Vagina (tissue), 2 donors: ENCODE measurements at regions not wholly inside any gene's neighbourhood (a gene's known extent, or its start where the extent isn't known, plus 50 kb on each side); places are given as distances from the start of the nearest gene placed in this dataset.

Source experiments
- DNase-seq, 2 donors: peaks; one replicate each; pipeline ENCODE4 v3.0.0-alpha.2; 2017; ENCODE audit errors: extremely low spot score in 2 of 2
- H3K27ac ChIP-seq: fragments of 200-600 bp; sonication (generic); one replicate; pipeline ENCODE4 v1.5.1; 2019
- H3K27me3 ChIP-seq: fragments of 200-600 bp; sonication (generic); one replicate; pipeline ENCODE4 v1.5.1; 2019
- H3K36me3 ChIP-seq, 2 donors: fragments of 200-600 bp; sonication (generic); one replicate each; pipeline ENCODE4 v1.5.1; 2017 to 2019
- H3K4me1 ChIP-seq: fragments of 200-600 bp; sonication (generic); one replicate; pipeline ENCODE4 v1.5.1; 2019
- H3K4me3 ChIP-seq, 2 donors: fragments of 200-600 bp; sonication (generic); 1 replicate in 1 of 2; 2 replicates in 1 of 2; pipeline ENCODE4 v1.5.1; 2016 to 2019
- H3K9me3 ChIP-seq: fragments of 200-600 bp; sonication (generic); one replicate; pipeline ENCODE4 v1.5.1; 2019
- POLR2A ChIP-seq, 2 donors: fragments of 450-650 bp; IDR thresholded peaks; one replicate each; pipeline ENCODE4 v1.6.1; 2017; ENCODE audit warnings: antibody characterized with exemption in 2 of 2, mild to moderate bottlenecking in 2 of 2, moderate library complexity in 2 of 2
- POLR2AphosphoS5 ChIP-seq, 2 donors: sonication (generic); formaldehyde crosslinking; IDR thresholded peaks; one replicate each; pipeline ENCODE4 v1.9.0; 2017; ENCODE audit warnings: antibody characterized with exemption in 2 of 2, mild to moderate bottlenecking in 2 of 2, low read depth in 1 of 2; ENCODE audit not compliant: insufficient read depth in 1 of 2
- intact Hi-C: fragments of 100-400 bp; cut with DNase I; formaldehyde crosslinking; loops from one replicate; pipeline ENCODE4 v1.15.1; 2023
- TF ChIP-seq, protein P1 (sequence below), 3 experiments: fragments of 450-650 bp in 2 of 3; fragments of 200-600 bp in 1 of 3; sonication (generic) in 1 of 3; IDR thresholded peaks; one replicate each; pipeline ENCODE4 v1.5.1; 2017 to 2019; ENCODE audit warnings: antibody characterized with exemption in 3 of 3, mild to moderate bottlenecking in 2 of 3, moderate library complexity in 2 of 3

DNA sequence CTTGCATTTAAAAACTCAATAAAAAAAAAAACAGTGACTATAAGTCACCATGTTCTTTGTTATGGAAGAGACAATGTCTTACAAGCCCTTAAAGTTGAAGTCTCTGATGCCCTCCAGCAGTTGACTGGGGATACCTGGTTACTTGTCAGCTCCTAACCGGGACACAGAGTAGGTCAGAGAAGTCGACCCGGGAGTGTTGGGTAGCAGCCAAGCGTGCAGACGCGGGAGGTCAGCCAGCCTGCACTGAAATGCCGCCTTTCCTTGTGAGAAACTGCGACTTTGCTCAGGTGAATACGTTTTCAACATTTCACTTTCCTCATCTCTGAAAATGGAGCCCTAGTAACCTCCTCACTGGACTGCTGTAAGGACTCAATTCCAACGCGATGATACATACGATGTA, 81.8 kb downstream of the F11 start:
- TF ChIP-seq POLR2A (IDR thresholded peaks at IDR 0.05) (no peak), POLR2AphosphoS5 (IDR thresholded peaks at IDR 0.05; ENCODE audit: insufficient read depth in 1 of 2, low read depth in 1 of 2) (no peak)
- TF ChIP-seq, protein P1, sequence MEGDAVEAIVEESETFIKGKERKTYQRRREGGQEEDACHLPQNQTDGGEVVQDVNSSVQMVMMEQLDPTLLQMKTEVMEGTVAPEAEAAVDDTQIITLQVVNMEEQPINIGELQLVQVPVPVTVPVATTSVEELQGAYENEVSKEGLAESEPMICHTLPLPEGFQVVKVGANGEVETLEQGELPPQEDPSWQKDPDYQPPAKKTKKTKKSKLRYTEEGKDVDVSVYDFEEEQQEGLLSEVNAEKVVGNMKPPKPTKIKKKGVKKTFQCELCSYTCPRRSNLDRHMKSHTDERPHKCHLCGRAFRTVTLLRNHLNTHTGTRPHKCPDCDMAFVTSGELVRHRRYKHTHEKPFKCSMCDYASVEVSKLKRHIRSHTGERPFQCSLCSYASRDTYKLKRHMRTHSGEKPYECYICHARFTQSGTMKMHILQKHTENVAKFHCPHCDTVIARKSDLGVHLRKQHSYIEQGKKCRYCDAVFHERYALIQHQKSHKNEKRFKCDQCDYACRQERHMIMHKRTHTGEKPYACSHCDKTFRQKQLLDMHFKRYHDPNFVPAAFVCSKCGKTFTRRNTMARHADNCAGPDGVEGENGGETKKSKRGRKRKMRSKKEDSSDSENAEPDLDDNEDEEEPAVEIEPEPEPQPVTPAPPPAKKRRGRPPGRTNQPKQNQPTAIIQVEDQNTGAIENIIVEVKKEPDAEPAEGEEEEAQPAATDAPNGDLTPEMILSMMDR (IDR thresholded peaks at IDR 0.05): no peak
- H3K36me3 ChIP-seq: no peaks in the 10 kb centered on the region
- H3K27me3 ChIP-seq: no peaks in the 10 kb centered on the region
- H3K4me1 ChIP-seq: no peaks in the 10 kb centered on the region
- no peak for DNase-seq
- H3K9me3 ChIP-seq: no peaks in the 10 kb centered on the region
- no peak overlapping the region for H3K4me3 ChIP-seq
- H3K27ac ChIP-seq: no peak overlapping the region
- intact Hi-C loops: no loop called here

DNA sequence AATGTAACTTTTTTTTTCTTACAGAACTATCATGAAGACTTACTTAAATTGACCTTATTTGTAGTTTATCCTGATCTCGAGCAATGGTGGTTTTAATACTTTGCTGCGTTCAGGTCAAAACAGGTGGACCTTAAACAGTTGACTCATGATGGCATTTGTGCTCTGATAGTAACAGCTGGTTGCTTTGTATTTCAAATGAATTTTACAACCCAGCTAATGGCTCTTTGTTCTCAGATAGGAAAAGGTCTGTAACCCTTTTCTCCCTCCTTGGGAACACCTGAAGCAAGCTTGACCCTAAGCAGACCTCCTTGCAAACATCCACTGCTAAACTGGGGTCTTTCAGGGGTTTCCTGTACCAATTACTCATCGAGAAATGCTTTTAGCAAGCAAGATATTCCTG, 79.2 kb downstream of the F11 start:
- no peaks in the 10 kb centered on the region for H3K27me3 ChIP-seq

DNA sequence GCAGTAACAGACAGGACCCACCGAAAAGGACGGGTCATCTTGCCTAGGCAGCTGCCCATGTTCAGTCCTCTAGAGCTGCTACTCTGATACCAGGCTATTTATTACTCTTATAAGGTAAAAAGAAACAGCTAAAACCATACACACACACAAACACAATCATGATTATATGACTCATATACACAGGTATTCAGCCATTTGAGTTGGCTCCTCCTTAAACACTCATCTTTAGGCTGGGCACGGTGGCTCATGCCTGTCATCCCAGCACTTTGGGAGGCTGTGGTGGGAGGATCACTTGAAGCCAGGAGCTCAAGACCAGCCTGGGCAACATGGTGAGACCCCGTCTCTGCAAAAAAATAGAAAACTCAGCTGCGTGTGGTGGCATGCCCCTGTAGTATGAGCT, 76.6 kb downstream of the F11 start:
- intact Hi-C loops: no loop called here
- no peak for DNase-seq
- no peak overlapping the region for H3K4me3 ChIP-seq
- H3K4me1 ChIP-seq: no peaks in the 10 kb centered on the region
- H3K27ac ChIP-seq: no peak overlapping the region
- no peaks in the 10 kb centered on the region for H3K36me3 ChIP-seq
- no peaks in the 10 kb centered on the region for H3K27me3 ChIP-seq
- TF ChIP-seq, protein P1 (IDR thresholded peaks at IDR 0.05): no peak
- TF ChIP-seq POLR2A (IDR thresholded peaks at IDR 0.05): no peak
- TF ChIP-seq POLR2AphosphoS5 (IDR thresholded peaks at IDR 0.05; ENCODE audit: insufficient read depth in 1 of 2, low read depth in 1 of 2): no peak
- no peaks in the 10 kb centered on the region for H3K9me3 ChIP-seq

More for the DNA sequence above, 79.2 kb downstream of the F11 start:
- Histone ChIP-seq H3K4me1 (no peaks in the 10 kb centered on the region), H3K36me3 (no peaks in the 10 kb centered on the region), H3K9me3 (no peaks in the 10 kb centered on the region), H3K27ac (no peak overlapping the region), H3K4me3 (no peak overlapping the region)
- no peak for DNase-seq
- intact Hi-C loops: no loop called here
- TF ChIP-seq, protein P1 (IDR thresholded peaks at IDR 0.05): no peak
- no peak for TF ChIP-seq POLR2AphosphoS5 (IDR thresholded peaks at IDR 0.05; ENCODE audit: insufficient read depth in 1 of 2, low read depth in 1 of 2)
- TF ChIP-seq POLR2A (IDR thresholded peaks at IDR 0.05): no peak

DNA sequence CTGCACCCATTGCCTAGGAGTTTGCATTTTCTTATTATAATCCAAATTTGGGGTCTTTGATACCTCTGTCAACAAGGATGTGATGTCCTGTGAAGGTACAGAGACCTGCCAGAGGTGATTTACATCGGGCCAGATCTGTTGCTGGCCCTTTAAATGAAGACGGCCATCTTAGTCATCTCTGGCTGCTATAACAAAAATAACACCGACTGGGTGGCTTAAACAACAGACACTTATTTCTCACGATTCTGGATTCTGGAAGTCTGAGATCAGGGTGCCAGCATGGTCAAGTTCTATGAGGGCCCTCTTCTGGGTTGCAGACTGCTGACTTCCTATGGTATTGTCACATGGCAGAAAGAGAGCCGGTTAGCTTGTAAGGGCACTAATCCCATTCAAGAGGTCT, 75.7 kb downstream of the F11 start:
- Histone ChIP-seq H3K4me3 (no peak overlapping the region), H3K27ac (no peak overlapping the region), H3K9me3 (no peaks in the 10 kb centered on the region), H3K27me3 (no peaks in the 10 kb centered on the region), H3K4me1 (no peaks in the 10 kb centered on the region), H3K36me3 (no peaks in the 10 kb centered on the region)
- no peak for DNase-seq
- TF ChIP-seq POLR2AphosphoS5 (IDR thresholded peaks at IDR 0.05; ENCODE audit: insufficient read depth in 1 of 2, low read depth in 1 of 2) (no peak), POLR2A (IDR thresholded peaks at IDR 0.05) (no peak)
- TF ChIP-seq, protein P1 (IDR thresholded peaks at IDR 0.05): no peak
- intact Hi-C loops: no loop called here
